ENCODE measurements at regions not wholly inside any gene's neighbourhood (a gene's known extent, or its start where the extent isn't known, plus 50 kb on each side); places are given as distances from the start of the nearest gene placed in this dataset.
"Not testable (repeated sequence)": the region's sequence is repeated elsewhere in the genome, so short reads cannot be mapped to it uniquely, and the experiment has no call there.

- H3K4me1 ChIP-seq, result no peaks in the 10 kb centered on the region
- H3K27ac ChIP-seq, result no peak overlapping the region
- H3K9me3 ChIP-seq, result no peaks in the 10 kb centered on the region
- intact Hi-C loops (cut with DNase I), result no loop called here
- no peak for DNase-seq
- no peaks in the 10 kb centered on the region for H3K36me3 ChIP-seq
- H3K4me3 ChIP-seq (replicated peaks in 1 of 3), result no peak overlapping the region
- WGBS, 2 donors, result 45 to 59% methylated on average over 1 of the region's 1 CpG
- TF ChIP-seq CTCF (IDR thresholded peaks at IDR 0.05) (no peak), POLR2A (IDR thresholded peaks at IDR 0.05) (no peak)
- no peaks in the 10 kb centered on the region for H3K27me3 ChIP-seq
These were observed 319.8 kb downstream of the HINT1 start for GRCh38 chr5:130845049-130845765.

GRCh38 chr5:130836729-130837649 is 328.1 kb downstream of the HINT1 start:
- intact Hi-C loops (cut with DNase I), result no loop called here
- no peak overlapping the region for H3K27ac ChIP-seq
- WGBS, 2 donors, result 59 to 69% methylated on average over 6 of the region's 6 CpGs
- no peaks in the 10 kb centered on the region for H3K36me3 ChIP-seq
- no peak overlapping the region for H3K4me3 ChIP-seq (replicated peaks in 1 of 3)
- no peaks in the 10 kb centered on the region for H3K4me1 ChIP-seq
- no peaks in the 10 kb centered on the region for H3K27me3 ChIP-seq
- no peak for DNase-seq
- TF ChIP-seq CTCF (IDR thresholded peaks at IDR 0.05), result no peak
- H3K9me3 ChIP-seq, result no peaks in the 10 kb centered on the region

GRCh38 chr5:130817598-130818384 is 347.3 kb downstream of the HINT1 start:
- DNase-seq; H3K4me1 ChIP-seq; H3K27me3 ChIP-seq; H3K27ac ChIP-seq; H3K9me3 ChIP-seq; intact Hi-C loops (cut with DNase I); H3K4me3 ChIP-seq (replicated peaks in 1 of 3); H3K36me3 ChIP-seq: not testable (repeated sequence)
- WGBS, 2 donors, result 90 to 95% methylated on average over 14 to 28 of the region's 28 CpGs

- TF ChIP-seq CTCF (IDR thresholded peaks at IDR 0.05) (no peak), POLR2A (IDR thresholded peaks at IDR 0.05) (no peak)
- Histone ChIP-seq H3K36me3 (no peaks in the 10 kb centered on the region), H3K4me3 (replicated peaks in 1 of 3) (no peak overlapping the region), H3K9me3 (no peaks in the 10 kb centered on the region), H3K27me3 (no peaks in the 10 kb centered on the region), H3K4me1 (no peaks in the 10 kb centered on the region), H3K27ac (no peak overlapping the region)
- DNase-seq, result no peak
- intact Hi-C loops (cut with DNase I), result no loop called here
These were observed 349.8 kb downstream of the HINT1 start for GRCh38 chr5:130815246-130815645.

GRCh38 chr5:130808691-130809090 is 356.4 kb downstream of the HINT1 start:
- Histone ChIP-seq H3K4me3 (replicated peaks in 1 of 3) (no peak overlapping the region), H3K4me1 (no peaks in the 10 kb centered on the region), H3K27me3 (no peaks in the 10 kb centered on the region), H3K36me3 (no peaks in the 10 kb centered on the region), H3K9me3 (no peaks in the 10 kb centered on the region), H3K27ac (no peak overlapping the region)
- DNase-seq, result no peak
- intact Hi-C loops (cut with DNase I), result no loop called here
- WGBS, 2 donors, result 93 to 94% methylated on average over 4 of the region's 4 CpGs
- no peak for TF ChIP-seq CTCF (IDR thresholded peaks at IDR 0.05)
- no peak for TF ChIP-seq POLR2A (IDR thresholded peaks at IDR 0.05)

Measured in thyroid gland (tissue), 4 donors.